Transverse colon (tissue), 3 donors: ENCODE measurements at regions not wholly inside any gene's neighbourhood (a gene's known extent, or its start where the extent isn't known, plus 50 kb on each side); places are given as distances from the start of the nearest gene placed in this dataset.

Source experiments
- POLR2A ChIP-seq: fragments of 450-650 bp; IDR thresholded peaks from one replicate; pipeline ENCODE4 v1.6.1; 2016; ENCODE audit warnings: antibody characterized with exemption, mild to moderate bottlenecking, moderate library complexity
- TF ChIP-seq, protein P1 (sequence below), 5 experiments: fragments of 200-600 bp in 3 of 5; fragments of 450-650 bp in 2 of 5; sonication (generic) in 3 of 5; IDR thresholded peaks; 1 replicate in 2 of 5; 2 replicates in 3 of 5; pipeline ENCODE4 v1.5.1; 2016 to 2017; ENCODE audit warnings: antibody characterized with exemption in 5 of 5, inconsistent platforms in 3 of 5, mild to moderate bottlenecking in 2 of 5, moderate library complexity in 1 of 5

DNA sequence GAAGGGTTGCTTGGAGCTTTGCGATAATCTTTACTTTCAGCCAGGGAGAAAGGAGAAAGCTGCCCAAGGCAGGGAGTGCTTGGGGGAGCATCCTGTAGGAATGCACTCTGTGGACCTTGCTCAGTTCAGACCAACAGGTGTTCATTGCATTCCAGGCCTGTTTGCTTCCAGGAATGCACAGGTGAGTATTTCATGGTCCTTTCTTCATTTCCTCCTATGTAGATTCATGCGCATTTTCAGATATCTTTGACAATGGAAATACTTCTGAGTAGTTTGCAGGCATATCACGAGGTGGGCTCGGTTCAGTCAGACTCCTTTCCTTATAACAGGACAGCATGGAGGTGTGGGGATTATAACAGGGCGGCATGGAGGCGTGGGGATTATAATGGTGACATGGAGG is 254.8 kb downstream of the FGF9 start:
- TF ChIP-seq, protein P1, sequence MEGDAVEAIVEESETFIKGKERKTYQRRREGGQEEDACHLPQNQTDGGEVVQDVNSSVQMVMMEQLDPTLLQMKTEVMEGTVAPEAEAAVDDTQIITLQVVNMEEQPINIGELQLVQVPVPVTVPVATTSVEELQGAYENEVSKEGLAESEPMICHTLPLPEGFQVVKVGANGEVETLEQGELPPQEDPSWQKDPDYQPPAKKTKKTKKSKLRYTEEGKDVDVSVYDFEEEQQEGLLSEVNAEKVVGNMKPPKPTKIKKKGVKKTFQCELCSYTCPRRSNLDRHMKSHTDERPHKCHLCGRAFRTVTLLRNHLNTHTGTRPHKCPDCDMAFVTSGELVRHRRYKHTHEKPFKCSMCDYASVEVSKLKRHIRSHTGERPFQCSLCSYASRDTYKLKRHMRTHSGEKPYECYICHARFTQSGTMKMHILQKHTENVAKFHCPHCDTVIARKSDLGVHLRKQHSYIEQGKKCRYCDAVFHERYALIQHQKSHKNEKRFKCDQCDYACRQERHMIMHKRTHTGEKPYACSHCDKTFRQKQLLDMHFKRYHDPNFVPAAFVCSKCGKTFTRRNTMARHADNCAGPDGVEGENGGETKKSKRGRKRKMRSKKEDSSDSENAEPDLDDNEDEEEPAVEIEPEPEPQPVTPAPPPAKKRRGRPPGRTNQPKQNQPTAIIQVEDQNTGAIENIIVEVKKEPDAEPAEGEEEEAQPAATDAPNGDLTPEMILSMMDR (IDR thresholded peaks at IDR 0.05) = no peak
- no peak for TF ChIP-seq POLR2A
